ENCODE measurements at regions not wholly inside any gene's neighbourhood (a gene's known extent, or its start where the extent isn't known, plus 50 kb on each side); places are given as distances from the start of the nearest gene placed in this dataset.

DNA sequence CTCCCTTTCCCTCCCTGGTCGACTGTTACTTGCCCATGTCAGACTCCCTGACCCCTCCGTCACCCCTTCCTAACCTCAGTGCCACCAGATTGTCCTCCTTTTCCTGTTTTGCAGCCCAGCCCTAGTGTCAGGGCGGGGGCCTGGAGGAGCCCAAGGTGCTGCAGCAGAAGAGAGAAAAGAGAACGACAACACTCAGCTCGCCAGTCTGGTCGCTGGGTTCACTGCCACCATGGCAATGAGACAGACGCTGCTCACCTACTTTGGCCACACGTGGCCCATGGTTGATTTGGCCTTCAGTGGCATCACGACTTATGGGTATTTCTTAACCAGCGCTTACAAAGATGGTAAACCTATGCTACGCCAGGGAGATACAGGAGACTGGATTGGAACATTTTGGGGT, 108.4 kb upstream of the RMDN2 start:
- Histone ChIP-seq H3K4me2 (ENCODE audit: low read length) (no peak overlapping the region), H3K79me2 (replicated peaks; ENCODE audit: insufficient read depth, low read length) (no peaks in the 10 kb centered on the region), H3K9ac (ENCODE audit: low read length) (no peak overlapping the region), H4K20me1 (ENCODE audit: insufficient read depth) (no peaks in the 10 kb centered on the region), H3K36me3 (ENCODE audit: insufficient read depth, low read length) (no peaks in the 10 kb centered on the region), H3K27me3 (ENCODE audit: insufficient read depth, low read depth, low read length) (no peaks in the 10 kb centered on the region), H3K4me3 (ENCODE audit: low read length) (no peak overlapping the region), H3K9me2 (ENCODE audit: insufficient read depth, low read length) (no peaks in the 10 kb centered on the region), H2AFZ (ENCODE audit: low read depth, low read length) (no peak overlapping the region), H3F3A (ENCODE audit: insufficient read depth, low read length, poor library complexity, severe bottlenecking) (no peaks in the 10 kb centered on the region), H3K9me3 (ENCODE audit: low read length) (no peaks in the 10 kb centered on the region), H3K27ac (ENCODE audit: low read length) (no peak overlapping the region)
- TF ChIP-seq EZH2 (IDR thresholded peaks at IDR 0.05; ENCODE audit: borderline replicate concordance, insufficient read depth, low read length, poor library complexity, severe bottlenecking): no peak
- TF ChIP-seq MXI1 (conservative IDR thresholded peaks at IDR 0.05; ENCODE audit: poor library complexity, severe bottlenecking): no peak
- TF ChIP-seq, protein P1, sequence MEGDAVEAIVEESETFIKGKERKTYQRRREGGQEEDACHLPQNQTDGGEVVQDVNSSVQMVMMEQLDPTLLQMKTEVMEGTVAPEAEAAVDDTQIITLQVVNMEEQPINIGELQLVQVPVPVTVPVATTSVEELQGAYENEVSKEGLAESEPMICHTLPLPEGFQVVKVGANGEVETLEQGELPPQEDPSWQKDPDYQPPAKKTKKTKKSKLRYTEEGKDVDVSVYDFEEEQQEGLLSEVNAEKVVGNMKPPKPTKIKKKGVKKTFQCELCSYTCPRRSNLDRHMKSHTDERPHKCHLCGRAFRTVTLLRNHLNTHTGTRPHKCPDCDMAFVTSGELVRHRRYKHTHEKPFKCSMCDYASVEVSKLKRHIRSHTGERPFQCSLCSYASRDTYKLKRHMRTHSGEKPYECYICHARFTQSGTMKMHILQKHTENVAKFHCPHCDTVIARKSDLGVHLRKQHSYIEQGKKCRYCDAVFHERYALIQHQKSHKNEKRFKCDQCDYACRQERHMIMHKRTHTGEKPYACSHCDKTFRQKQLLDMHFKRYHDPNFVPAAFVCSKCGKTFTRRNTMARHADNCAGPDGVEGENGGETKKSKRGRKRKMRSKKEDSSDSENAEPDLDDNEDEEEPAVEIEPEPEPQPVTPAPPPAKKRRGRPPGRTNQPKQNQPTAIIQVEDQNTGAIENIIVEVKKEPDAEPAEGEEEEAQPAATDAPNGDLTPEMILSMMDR (IDR thresholded peaks at IDR 0.05; ENCODE audit: poor library complexity, severe bottlenecking): no peak
- no peak for TF ChIP-seq SMC3 (conservative IDR thresholded peaks at IDR 0.05; ENCODE audit: poor library complexity)
- TF ChIP-seq EP300 (conservative IDR thresholded peaks at IDR 0.05; ENCODE audit: poor library complexity, severe bottlenecking): no peak
- TF ChIP-seq TAF1 (IDR thresholded peaks at IDR 0.05; ENCODE audit: low read depth): no peak
- no peak for TF ChIP-seq REST (IDR thresholded peaks at IDR 0.05; ENCODE audit: borderline replicate concordance)
- TF ChIP-seq RAD21 (conservative IDR thresholded peaks at IDR 0.05): no peak
- TF ChIP-seq POLR2AphosphoS5 (IDR thresholded peaks at IDR 0.05): no peak

DNA sequence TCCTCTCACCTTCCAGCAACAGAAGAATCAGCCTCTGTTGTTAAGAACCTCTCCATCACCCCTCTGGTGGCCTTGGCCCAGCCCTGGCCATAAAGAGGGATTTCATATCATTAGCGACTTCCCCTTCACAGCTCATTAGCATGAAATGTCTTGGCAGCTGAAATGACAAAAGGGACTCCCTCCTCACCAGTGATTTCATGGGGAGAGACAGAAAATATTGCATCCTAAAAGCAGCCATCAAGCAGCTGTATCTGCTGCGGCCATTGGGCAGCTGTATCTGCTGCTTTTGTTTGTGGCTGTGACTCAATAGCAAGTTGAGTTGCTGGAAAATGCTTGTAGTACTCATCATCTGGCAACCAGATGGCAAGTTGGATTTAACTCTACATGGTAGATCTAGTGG, 105.9 kb upstream of the RMDN2 start:
- TF ChIP-seq, protein P1 (IDR thresholded peaks at IDR 0.05; ENCODE audit: poor library complexity, severe bottlenecking): no peak
- TF ChIP-seq POLR2AphosphoS5 (IDR thresholded peaks at IDR 0.05) (no peak), EP300 (conservative IDR thresholded peaks at IDR 0.05; ENCODE audit: poor library complexity, severe bottlenecking) (no peak)
- Histone ChIP-seq H3K9me3 (ENCODE audit: low read length) (no peaks in the 10 kb centered on the region), H3K79me2 (replicated peaks; ENCODE audit: insufficient read depth, low read length) (no peaks in the 10 kb centered on the region), H4K20me1 (ENCODE audit: insufficient read depth) (no peaks in the 10 kb centered on the region), H3K27me3 (ENCODE audit: insufficient read depth, low read depth, low read length) (no peaks in the 10 kb centered on the region), H3F3A (ENCODE audit: insufficient read depth, low read length, poor library complexity, severe bottlenecking) (no peaks in the 10 kb centered on the region), H3K27ac (ENCODE audit: low read length) (no peak overlapping the region), H3K4me3 (ENCODE audit: low read length) (no peak overlapping the region), H2AFZ (ENCODE audit: low read depth, low read length) (no peak overlapping the region), H3K9me2 (ENCODE audit: insufficient read depth, low read length) (no peaks in the 10 kb centered on the region), H3K4me2 (ENCODE audit: low read length) (no peak overlapping the region), H3K36me3 (ENCODE audit: insufficient read depth, low read length) (no peaks in the 10 kb centered on the region), H3K9ac (ENCODE audit: low read length) (no peak overlapping the region)

All from neural cell (in vitro differentiated cells).